ENCODE measurements at regions not wholly inside any gene's neighbourhood (a gene's known extent, or its start where the extent isn't known, plus 50 kb on each side); places are given as distances from the start of the nearest gene placed in this dataset.

DNA sequence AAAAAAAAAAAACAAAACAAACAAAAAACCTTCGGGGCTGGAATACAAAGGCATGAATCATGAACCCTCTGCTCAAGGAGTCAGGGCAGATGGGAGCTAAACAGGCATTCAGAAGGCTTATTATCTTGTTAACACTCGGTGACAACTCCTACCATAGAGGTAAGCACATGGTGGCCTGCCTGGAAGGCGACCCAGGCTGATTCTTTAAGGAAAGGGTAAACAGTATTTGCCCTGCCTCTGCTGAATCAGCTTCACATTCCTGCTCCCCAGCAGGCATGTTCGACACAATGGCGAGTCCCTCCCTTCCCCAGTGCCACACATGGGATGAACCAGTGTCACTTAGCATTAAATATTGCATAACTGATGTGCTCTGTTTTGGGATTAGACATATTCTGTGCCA, 191.9 kb downstream of the ARL4C start:
- H3K9me3 ChIP-seq (replicated peaks in 1 of 3), result no peaks in the 10 kb centered on the region
- WGBS, 4 donors, result 22 to 36% (median 31%) methylated on average over 3 to 5 of the region's 5 CpGs

DNA sequence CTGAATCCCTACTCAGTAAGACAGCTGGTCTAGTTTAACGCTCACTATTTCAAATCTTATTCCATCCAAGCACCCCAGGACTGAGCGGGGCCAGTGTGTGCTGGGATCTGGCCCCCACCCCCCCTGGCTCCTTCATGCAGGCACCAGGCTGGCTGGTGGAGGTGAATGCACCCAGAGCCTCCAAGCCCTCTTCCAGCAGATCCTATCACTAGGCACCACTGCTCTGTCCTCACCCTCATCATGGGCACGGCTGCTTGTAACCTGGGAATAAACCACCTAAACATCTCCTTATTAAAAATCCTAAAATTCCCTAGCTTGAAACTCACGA, 194.3 kb downstream of the ARL4C start:
- Histone ChIP-seq H3K9me3 (replicated peaks in 1 of 3) (no peaks in the 10 kb centered on the region), H3K27me3 (no peaks in the 10 kb centered on the region), H3K4me1 (replicated peaks in 1 of 2) (no peaks in the 10 kb centered on the region), H3K27ac (no peak overlapping the region), H3K36me3 (replicated peaks in 1 of 2) (no peaks in the 10 kb centered on the region), H3K4me3 (no peak overlapping the region)
- intact Hi-C loops (cut with DNase I), result no loop called here
- TF ChIP-seq, protein P1, sequence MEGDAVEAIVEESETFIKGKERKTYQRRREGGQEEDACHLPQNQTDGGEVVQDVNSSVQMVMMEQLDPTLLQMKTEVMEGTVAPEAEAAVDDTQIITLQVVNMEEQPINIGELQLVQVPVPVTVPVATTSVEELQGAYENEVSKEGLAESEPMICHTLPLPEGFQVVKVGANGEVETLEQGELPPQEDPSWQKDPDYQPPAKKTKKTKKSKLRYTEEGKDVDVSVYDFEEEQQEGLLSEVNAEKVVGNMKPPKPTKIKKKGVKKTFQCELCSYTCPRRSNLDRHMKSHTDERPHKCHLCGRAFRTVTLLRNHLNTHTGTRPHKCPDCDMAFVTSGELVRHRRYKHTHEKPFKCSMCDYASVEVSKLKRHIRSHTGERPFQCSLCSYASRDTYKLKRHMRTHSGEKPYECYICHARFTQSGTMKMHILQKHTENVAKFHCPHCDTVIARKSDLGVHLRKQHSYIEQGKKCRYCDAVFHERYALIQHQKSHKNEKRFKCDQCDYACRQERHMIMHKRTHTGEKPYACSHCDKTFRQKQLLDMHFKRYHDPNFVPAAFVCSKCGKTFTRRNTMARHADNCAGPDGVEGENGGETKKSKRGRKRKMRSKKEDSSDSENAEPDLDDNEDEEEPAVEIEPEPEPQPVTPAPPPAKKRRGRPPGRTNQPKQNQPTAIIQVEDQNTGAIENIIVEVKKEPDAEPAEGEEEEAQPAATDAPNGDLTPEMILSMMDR (IDR thresholded peaks at IDR 0.05), result no peak
- TF ChIP-seq POLR2A (IDR thresholded peaks at IDR 0.05), result no peak
- 80 to 100% (median 92%) methylated on average over 3 to 4 of the region's 4 CpGs for WGBS, 4 donors
- peak in 1 of 7 donors; percentile 20 for DNase-seq

More for the DNA sequence above, 191.9 kb downstream of the ARL4C start:
- no peaks in the 10 kb centered on the region for H3K36me3 ChIP-seq (replicated peaks in 1 of 2)
- TF ChIP-seq, protein P1 (IDR thresholded peaks at IDR 0.05), result no peak
- no peak for TF ChIP-seq POLR2A (IDR thresholded peaks at IDR 0.05)
- no peaks in the 10 kb centered on the region for H3K4me1 ChIP-seq (replicated peaks in 1 of 2)
- DNase-seq, result peak in 1 of 7 donors; percentile 51
- H3K27ac ChIP-seq, result no peak overlapping the region
- no peaks in the 10 kb centered on the region for H3K27me3 ChIP-seq
- intact Hi-C loops (cut with DNase I), result no loop called here
- H3K4me3 ChIP-seq, result no peak overlapping the region

DNA sequence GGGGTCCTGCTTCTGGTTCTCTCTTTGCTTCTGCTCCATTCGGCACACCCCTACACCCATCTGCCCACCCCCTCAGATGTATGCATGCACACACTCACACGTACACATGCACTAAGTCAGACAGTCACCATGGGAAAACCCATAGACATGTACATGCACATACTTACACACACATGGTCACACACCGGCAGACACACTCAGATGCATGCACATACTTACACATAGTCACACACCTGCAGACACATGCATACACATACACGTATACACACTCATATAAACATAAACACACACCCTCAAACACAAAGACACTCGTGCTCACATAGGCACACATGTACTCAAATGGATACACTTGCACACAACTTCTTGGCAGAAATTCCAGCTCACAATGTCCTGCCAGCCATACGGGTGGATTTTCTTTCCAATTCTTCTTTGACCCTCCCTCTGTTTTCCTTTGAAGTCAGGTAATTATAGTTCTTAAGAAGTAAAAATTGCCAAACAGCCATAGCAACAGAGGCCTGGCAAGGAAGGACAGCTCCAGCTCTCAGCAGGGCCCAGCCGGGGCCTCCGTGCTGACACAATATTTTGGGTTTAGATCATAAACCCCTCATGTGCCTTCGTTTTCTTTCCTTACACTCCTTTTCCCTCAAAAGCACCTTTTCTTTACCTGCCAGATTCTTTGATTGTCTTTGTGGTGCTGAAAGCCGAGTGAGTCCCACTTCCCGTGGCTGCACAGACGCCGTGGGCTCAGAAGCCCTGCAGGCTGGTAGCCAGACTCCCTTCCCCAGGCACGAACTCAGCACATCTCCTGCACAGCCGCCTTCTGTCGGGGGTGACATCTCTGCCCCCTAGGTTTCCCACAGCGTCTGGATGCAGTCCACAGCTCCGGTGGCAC, 195.7 kb downstream of the ARL4C start:
- peak in 1 of 7 donors; percentile 34 for DNase-seq
- H3K36me3 ChIP-seq (replicated peaks in 1 of 2), result no peaks in the 10 kb centered on the region
- intact Hi-C loops (cut with DNase I), result no loop called here
- no peaks in the 10 kb centered on the region for H3K27me3 ChIP-seq
- H3K4me3 ChIP-seq, result no peak overlapping the region
- 74 to 80% (median 77%) methylated on average over 18 of the region's 18 CpGs for WGBS, 4 donors
- TF ChIP-seq POLR2A (IDR thresholded peaks at IDR 0.05), result no peak
- TF ChIP-seq, protein P1 (IDR thresholded peaks at IDR 0.05), result no peak
- H3K4me1 ChIP-seq (replicated peaks in 1 of 2), result no peaks in the 10 kb centered on the region
- H3K9me3 ChIP-seq (replicated peaks in 1 of 3), result no peaks in the 10 kb centered on the region
- H3K27ac ChIP-seq, result no peak overlapping the region

DNA sequence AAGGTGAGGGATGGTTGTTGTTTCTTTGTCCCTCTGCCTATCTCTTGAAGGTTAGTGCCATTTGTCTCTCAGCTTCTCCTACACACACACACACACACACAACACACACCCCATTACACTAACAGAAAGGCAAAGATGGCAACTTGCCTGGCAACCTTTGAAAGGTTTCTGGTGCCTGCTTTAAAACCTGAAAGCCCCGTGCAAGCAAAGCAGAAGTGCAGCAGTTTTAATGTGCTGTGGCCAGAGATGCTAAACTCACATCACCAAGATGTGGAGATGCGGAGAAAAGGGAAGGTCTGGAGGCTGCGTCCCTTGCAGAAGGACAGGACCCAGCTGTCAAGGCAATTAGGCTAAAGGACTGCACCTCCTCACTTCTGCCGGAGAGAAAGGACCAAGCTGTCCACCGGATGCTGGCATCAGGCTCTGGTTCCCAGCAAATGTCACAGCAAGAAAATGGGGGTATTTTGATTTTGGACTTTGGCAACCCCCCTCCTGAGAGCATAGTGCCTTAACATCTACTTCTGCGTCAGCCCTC, 196.4 kb downstream of the ARL4C start:
- DNase-seq, result peak in 1 of 7 donors; percentile 29
- Histone ChIP-seq H3K27me3 (no peaks in the 10 kb centered on the region), H3K36me3 (replicated peaks in 1 of 2) (no peaks in the 10 kb centered on the region), H3K4me3 (no peak overlapping the region), H3K9me3 (replicated peaks in 1 of 3) (no peaks in the 10 kb centered on the region), H3K4me1 (replicated peaks in 1 of 2) (no peaks in the 10 kb centered on the region), H3K27ac (no peak overlapping the region)
- WGBS, 4 donors, result 67 to 78% (median 72%) methylated on average over 4 to 6 of the region's 6 CpGs
- TF ChIP-seq, protein P1 (IDR thresholded peaks at IDR 0.05), result no peak
- TF ChIP-seq POLR2A (IDR thresholded peaks at IDR 0.05), result no peak
- intact Hi-C loops (cut with DNase I), result no loop called here
